GM23338 (cell line): ENCODE measurements at regions not wholly inside any gene's neighbourhood (a gene's known extent, or its start where the extent isn't known, plus 50 kb on each side); places are given as distances from the start of the nearest gene placed in this dataset.
A peak's percentile ranks its signal among the peaks of the same experiment; 100 is the strongest.

Experiments used
- ATAC-seq: fragments of 200-7000 bp; cut with Tn5 transposase; 3 replicates; pipeline ENCODE4 v1.9.1; 2020
- DNase-seq: peaks from one replicate; pipeline ENCODE4 v3.0.0-alpha.2; 2015; ENCODE audit warnings: low spot score
- H2AFZ ChIP-seq: fragments of 200-600 bp; sonication (generic); 2 replicates; pipeline ENCODE4 v1.8.0; 2016; ENCODE audit warnings: antibody characterized with exemption, mild to moderate bottlenecking, moderate library complexity
- H3F3A ChIP-seq: fragments of 200-600 bp; sonication (generic); replicated peaks from 2 replicates; pipeline ENCODE4 v1.8.0; 2017; ENCODE audit warnings: antibody characterized with exemption, mixed run types, low read depth
- H3K27ac ChIP-seq: fragments of 200-600 bp; sonication (generic); 2 replicates; pipeline ENCODE4 v1.6.1; 2016; ENCODE audit warnings: low read depth
- H3K27me3 ChIP-seq: fragments of 200-600 bp; sonication (generic); 2 replicates; pipeline ENCODE4 v1.8.0; 2016; ENCODE audit warnings: mild to moderate bottlenecking, mixed run types, moderate library complexity; ENCODE audit not compliant: insufficient read depth
- H3K36me3 ChIP-seq: fragments of 200-600 bp; sonication (generic); 2 replicates; pipeline ENCODE4 v1.8.0; 2016; ENCODE audit warnings: mild to moderate bottlenecking; ENCODE audit not compliant: insufficient read depth
- H3K4me1 ChIP-seq: fragments of 200-600 bp; sonication (generic); 2 replicates; pipeline ENCODE4 v1.8.0; 2016; ENCODE audit warnings: mild to moderate bottlenecking, moderate library complexity; ENCODE audit not compliant: insufficient read depth
- H3K4me2 ChIP-seq: fragments of 200-600 bp; sonication (generic); 2 replicates; pipeline ENCODE4 v1.7.1; 2017; ENCODE audit warnings: mixed run types
- H3K4me3 ChIP-seq: fragments of 200-600 bp; sonication (generic); 2 replicates; pipeline ENCODE4 v1.6.1; 2016; ENCODE audit warnings: mixed run types
- H3K79me2 ChIP-seq: fragments of 200-600 bp; sonication (generic); replicated peaks from 2 replicates; pipeline ENCODE4 v1.8.0; 2017; ENCODE audit warnings: mild to moderate bottlenecking; ENCODE audit not compliant: insufficient read depth
- H3K9me2 ChIP-seq: fragments of 200-600 bp; sonication (generic); 2 replicates; pipeline ENCODE4 v1.8.0; 2017; ENCODE audit not compliant: insufficient read depth
- H4K20me1 ChIP-seq: fragments of 200-600 bp; sonication (generic); replicated peaks from 2 replicates; pipeline ENCODE4 v1.8.0; 2017; ENCODE audit warnings: mild to moderate bottlenecking; ENCODE audit not compliant: insufficient read depth
- H3K27ac Mint-ChIP-seq: 2 replicates; pipeline ENCODE4 v1.8.0; 2020; ENCODE audit warnings: inconsistent platforms, mild to moderate bottlenecking, moderate library complexity, mixed read lengths
- H3K27me3 Mint-ChIP-seq: 3 replicates; pipeline ENCODE4 v1.8.0; 2022; ENCODE audit warnings: low read depth, mild to moderate bottlenecking, moderate library complexity, mixed read lengths, inconsistent platforms; ENCODE audit not compliant: insufficient read depth, poor library complexity
- H3K36me3 Mint-ChIP-seq: 3 replicates; pipeline ENCODE4 v1.8.0; 2021; ENCODE audit warnings: low read depth, mild to moderate bottlenecking, inconsistent platforms, moderate library complexity, mixed read lengths
- H3K4me1 Mint-ChIP-seq: 3 replicates; pipeline ENCODE4 v1.8.0; 2020; ENCODE audit warnings: mild to moderate bottlenecking, inconsistent platforms, mixed read lengths
- H3K4me3 Mint-ChIP-seq: 3 replicates; pipeline ENCODE4 v1.8.0; 2021; ENCODE audit warnings: moderate library complexity, mild to moderate bottlenecking, inconsistent platforms, mixed read lengths
- H3K9me3 Mint-ChIP-seq: 3 replicates; pipeline ENCODE4 v1.8.0; 2020; ENCODE audit warnings: moderate library complexity, mild to moderate bottlenecking, inconsistent platforms, mixed read lengths
- CREB1 ChIP-seq: fragments of 250-450 bp; sonication (Bioruptor Pico); IDR thresholded peaks from 2 replicates; pipeline ENCODE4 v1.5.0; 2020; ENCODE audit warnings: low read depth, mild to moderate bottlenecking, moderate library complexity
- EZH2 ChIP-seq: fragments of 200-600 bp; sonication (generic); IDR thresholded peaks from one replicate; pipeline ENCODE4 v1.8.0; 2017; ENCODE audit warnings: antibody characterized with exemption, mild to moderate bottlenecking, low read depth; ENCODE audit not compliant: unreplicated experiment
- EZH2phosphoT487 ChIP-seq: fragments of 200-600 bp; sonication (generic); IDR thresholded peaks from one replicate; pipeline ENCODE4 v1.8.1; 2018; ENCODE audit warnings: antibody characterized with exemption; ENCODE audit not compliant: unreplicated experiment
- NANOG ChIP-seq: IDR thresholded peaks from 2 replicates; pipeline ENCODE4 v1.6.1; 2016; ENCODE audit warnings: antibody characterized with exemption, borderline replicate concordance
- POLR2AphosphoS5 ChIP-seq: IDR thresholded peaks from 2 replicates; pipeline ENCODE4 v1.6.1; 2016; ENCODE audit warnings: antibody characterized with exemption, low read depth
- STAT1 ChIP-seq: IDR thresholded peaks from one replicate; pipeline ENCODE4 v1.6.1; 2016; ENCODE audit warnings: antibody characterized with exemption; ENCODE audit not compliant: unreplicated experiment
- ZNF331 ChIP-seq: fragments of 250-450 bp; sonication (Bioruptor Pico); IDR thresholded peaks from 2 replicates; pipeline ENCODE4 v1.5.0; 2020; ENCODE audit warnings: low read depth, mild to moderate bottlenecking, moderate library complexity
- TF ChIP-seq, protein P1 (sequence below): IDR thresholded peaks from one replicate; pipeline ENCODE4 v1.6.1; 2018; ENCODE audit warnings: antibody characterized with exemption; ENCODE audit not compliant: unreplicated experiment
- TF ChIP-seq, protein P2 (sequence below), 2 experiments: fragments of 200-600 bp in 1 of 2; sonication (generic) in 1 of 2; conservative IDR thresholded peaks; 2 replicates each; pipeline versions ENCODE4 v1.5.1 to v1.6.1; 2016 to 2017; ENCODE audit warnings: antibody characterized with exemption in 2 of 2, low read depth in 2 of 2, mild to moderate bottlenecking in 2 of 2, moderate library complexity in 1 of 2

- no peak overlapping the region for H2AFZ ChIP-seq
- no peak for DNase-seq
- H3K4me2 ChIP-seq = no peak overlapping the region
Measured at GRCh38 chr12:19970116-19970515, 398.2 kb upstream of the PDE3A start.

DNA sequence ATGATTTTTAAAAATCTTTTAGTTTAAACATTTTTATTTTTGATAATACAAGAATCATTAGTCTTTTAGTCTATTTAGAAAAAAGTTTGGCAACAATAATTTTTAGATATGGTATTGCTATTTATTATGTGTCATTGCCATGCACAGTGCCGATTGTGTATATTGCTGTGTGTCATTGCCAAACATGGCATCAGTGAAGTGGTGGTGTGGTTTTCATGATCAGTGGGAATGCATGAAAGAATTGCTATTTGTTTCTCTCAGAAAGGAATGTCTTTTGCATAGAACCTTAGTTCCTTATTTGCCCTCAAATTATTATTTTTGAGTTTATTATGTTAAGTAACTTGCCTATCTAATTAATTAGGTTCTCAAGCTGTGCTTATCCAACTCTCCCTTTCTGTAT lies 397.5 kb upstream of the PDE3A start:
- Histone ChIP-seq H3K36me3 (no peaks in the 10 kb centered on the region), H3K9me2 (peaks cover 6% of the 10 kb centered on the region; the same call in 1 of the 2 replicates), H3K79me2 (no peaks in the 10 kb centered on the region), H3F3A (no peaks in the 10 kb centered on the region), H3K4me3 (no peak overlapping the region), H3K27me3 (no peaks in the 10 kb centered on the region), H3K4me1 (peaks cover 5% of the 10 kb centered on the region; the same call in 1 of the 2 replicates), H3K27ac (no peak overlapping the region), H2AFZ (no peak overlapping the region), H3K4me2 (no peak overlapping the region), H4K20me1 (no peaks in the 10 kb centered on the region)
- Mint-ChIP-seq H3K36me3 (no peaks in the 10 kb centered on the region), H3K27me3 (peaks cover 1% of the 10 kb centered on the region), H3K27ac (peak overlapping the region; percentile 16; the same call in 1 of the 2 replicates), H3K4me3 (no peak overlapping the region), H3K9me3 (no peaks in the 10 kb centered on the region), H3K4me1 (peaks cover 21% of the 10 kb centered on the region)
- TF ChIP-seq EZH2phosphoT487 (no peak), EZH2 (no peak), CREB1 (no peak), NANOG (no peak)
- no peak for ATAC-seq
- DNase-seq = no peak

More at GRCh38 chr12:19970116-19970515, 398.2 kb upstream of the PDE3A start:
- Mint-ChIP-seq H3K36me3 (no peaks in the 10 kb centered on the region), H3K27me3 (peaks cover 1% of the 10 kb centered on the region), H3K4me1 (peaks cover 21% of the 10 kb centered on the region), H3K9me3 (no peaks in the 10 kb centered on the region), H3K27ac (no peak overlapping the region), H3K4me3 (no peak overlapping the region)
- H3K27ac ChIP-seq = peak overlapping the region; percentile 24; the same call in 1 of the 2 replicates
- no peaks in the 10 kb centered on the region for H4K20me1 ChIP-seq
- ATAC-seq = no peak
- H3F3A ChIP-seq = no peaks in the 10 kb centered on the region
- peaks cover 5% of the 10 kb centered on the region; the same call in 1 of the 2 replicates for H3K4me1 ChIP-seq
- no peak for TF ChIP-seq EZH2phosphoT487
- no peak for TF ChIP-seq CREB1
- TF ChIP-seq, protein P1, sequence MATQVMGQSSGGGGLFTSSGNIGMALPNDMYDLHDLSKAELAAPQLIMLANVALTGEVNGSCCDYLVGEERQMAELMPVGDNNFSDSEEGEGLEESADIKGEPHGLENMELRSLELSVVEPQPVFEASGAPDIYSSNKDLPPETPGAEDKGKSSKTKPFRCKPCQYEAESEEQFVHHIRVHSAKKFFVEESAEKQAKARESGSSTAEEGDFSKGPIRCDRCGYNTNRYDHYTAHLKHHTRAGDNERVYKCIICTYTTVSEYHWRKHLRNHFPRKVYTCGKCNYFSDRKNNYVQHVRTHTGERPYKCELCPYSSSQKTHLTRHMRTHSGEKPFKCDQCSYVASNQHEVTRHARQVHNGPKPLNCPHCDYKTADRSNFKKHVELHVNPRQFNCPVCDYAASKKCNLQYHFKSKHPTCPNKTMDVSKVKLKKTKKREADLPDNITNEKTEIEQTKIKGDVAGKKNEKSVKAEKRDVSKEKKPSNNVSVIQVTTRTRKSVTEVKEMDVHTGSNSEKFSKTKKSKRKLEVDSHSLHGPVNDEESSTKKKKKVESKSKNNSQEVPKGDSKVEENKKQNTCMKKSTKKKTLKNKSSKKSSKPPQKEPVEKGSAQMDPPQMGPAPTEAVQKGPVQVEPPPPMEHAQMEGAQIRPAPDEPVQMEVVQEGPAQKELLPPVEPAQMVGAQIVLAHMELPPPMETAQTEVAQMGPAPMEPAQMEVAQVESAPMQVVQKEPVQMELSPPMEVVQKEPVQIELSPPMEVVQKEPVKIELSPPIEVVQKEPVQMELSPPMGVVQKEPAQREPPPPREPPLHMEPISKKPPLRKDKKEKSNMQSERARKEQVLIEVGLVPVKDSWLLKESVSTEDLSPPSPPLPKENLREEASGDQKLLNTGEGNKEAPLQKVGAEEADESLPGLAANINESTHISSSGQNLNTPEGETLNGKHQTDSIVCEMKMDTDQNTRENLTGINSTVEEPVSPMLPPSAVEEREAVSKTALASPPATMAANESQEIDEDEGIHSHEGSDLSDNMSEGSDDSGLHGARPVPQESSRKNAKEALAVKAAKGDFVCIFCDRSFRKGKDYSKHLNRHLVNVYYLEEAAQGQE = no peak
- no peak for TF ChIP-seq POLR2AphosphoS5
- no peak for TF ChIP-seq ZNF331 (CRISPR knock-in tag)
- TF ChIP-seq, protein P2, sequence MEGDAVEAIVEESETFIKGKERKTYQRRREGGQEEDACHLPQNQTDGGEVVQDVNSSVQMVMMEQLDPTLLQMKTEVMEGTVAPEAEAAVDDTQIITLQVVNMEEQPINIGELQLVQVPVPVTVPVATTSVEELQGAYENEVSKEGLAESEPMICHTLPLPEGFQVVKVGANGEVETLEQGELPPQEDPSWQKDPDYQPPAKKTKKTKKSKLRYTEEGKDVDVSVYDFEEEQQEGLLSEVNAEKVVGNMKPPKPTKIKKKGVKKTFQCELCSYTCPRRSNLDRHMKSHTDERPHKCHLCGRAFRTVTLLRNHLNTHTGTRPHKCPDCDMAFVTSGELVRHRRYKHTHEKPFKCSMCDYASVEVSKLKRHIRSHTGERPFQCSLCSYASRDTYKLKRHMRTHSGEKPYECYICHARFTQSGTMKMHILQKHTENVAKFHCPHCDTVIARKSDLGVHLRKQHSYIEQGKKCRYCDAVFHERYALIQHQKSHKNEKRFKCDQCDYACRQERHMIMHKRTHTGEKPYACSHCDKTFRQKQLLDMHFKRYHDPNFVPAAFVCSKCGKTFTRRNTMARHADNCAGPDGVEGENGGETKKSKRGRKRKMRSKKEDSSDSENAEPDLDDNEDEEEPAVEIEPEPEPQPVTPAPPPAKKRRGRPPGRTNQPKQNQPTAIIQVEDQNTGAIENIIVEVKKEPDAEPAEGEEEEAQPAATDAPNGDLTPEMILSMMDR (conservative IDR thresholded peaks at IDR 0.05; ENCODE audit: low read depth in 2 of 2) = no peak
- no peak for TF ChIP-seq STAT1
- no peaks in the 10 kb centered on the region for H3K36me3 ChIP-seq
- peaks cover 6% of the 10 kb centered on the region; the same call in 1 of the 2 replicates for H3K9me2 ChIP-seq
- no peak overlapping the region for H3K4me3 ChIP-seq
- no peaks in the 10 kb centered on the region for H3K27me3 ChIP-seq
- no peaks in the 10 kb centered on the region for H3K79me2 ChIP-seq
